NCI-H2196 treated with DMSO at 0.1 percent for 48 hours (cell line): ENCODE measurements at regions not wholly inside any gene's neighbourhood (a gene's known extent, or its start where the extent isn't known, plus 50 kb on each side); places are given as distances from the start of the nearest gene placed in this dataset.
A peak's percentile ranks its signal among the peaks of the same experiment; 100 is the strongest.
"Not testable (repeated sequence)": the region's sequence is repeated elsewhere in the genome, so short reads cannot be mapped to it uniquely, and the experiment has no call there.

Experiments
- DNase-seq: peaks from one replicate; lab custom pipeline; 2025; ENCODE audit not compliant: unreplicated experiment; lab: John Stamatoyannopoulos, UW

DNA sequence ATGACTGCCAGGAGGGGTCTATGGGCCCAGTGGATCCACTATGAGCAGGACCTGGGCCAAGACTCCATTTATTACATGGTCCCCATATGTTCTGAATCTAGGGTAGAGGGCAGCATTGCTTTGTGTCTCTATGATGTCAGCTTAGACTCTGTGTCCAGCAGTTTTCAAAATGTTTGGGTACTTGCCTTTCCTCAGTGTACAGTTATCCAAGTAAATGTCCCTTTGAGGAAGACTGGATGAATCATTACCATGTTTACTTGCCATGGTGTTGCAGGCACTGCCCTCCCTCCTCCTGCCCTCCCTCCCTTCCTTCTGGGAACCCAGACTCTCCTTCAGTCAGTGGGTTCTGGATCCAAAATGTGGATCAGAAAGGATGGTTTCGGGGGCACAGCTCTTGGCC lies 108.6 kb downstream of the NRN1 start:
- DNase-seq: no peak

DNA sequence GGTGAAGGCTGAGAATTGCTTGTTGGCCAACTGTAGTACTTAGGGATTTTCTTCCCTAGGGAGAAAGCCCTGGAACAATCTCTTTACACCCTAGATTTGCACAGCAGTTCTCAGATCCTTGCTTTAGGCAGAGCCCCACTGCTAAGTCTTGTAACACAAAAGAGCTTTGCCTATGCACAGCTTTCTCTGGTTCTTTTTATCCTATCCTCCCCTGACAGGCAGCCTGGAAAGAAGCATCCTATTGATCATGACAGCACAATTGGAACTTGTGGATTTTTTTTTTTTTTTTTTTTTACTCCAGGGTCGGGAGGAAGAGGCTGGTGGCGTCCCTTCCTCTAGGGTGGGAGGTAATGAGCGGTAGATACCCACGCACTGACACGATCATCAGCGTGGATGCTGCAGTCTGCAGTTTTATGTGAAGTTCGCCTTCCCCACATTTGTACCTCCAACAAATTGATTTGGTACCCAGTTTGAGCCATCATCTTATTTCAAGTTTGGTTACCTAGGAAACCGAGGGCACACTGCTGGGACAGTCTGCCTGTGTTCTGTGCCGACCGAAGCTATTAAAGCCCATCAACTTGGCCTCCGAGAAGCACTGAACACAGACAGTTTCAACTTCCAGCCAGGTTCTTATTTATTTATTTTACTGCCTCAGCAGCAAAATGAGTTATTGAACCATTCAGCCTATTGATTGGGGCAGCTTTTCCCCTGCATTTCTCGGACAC lies 110.1 kb downstream of the NRN1 start:
- DNase-seq: no peak

DNA sequence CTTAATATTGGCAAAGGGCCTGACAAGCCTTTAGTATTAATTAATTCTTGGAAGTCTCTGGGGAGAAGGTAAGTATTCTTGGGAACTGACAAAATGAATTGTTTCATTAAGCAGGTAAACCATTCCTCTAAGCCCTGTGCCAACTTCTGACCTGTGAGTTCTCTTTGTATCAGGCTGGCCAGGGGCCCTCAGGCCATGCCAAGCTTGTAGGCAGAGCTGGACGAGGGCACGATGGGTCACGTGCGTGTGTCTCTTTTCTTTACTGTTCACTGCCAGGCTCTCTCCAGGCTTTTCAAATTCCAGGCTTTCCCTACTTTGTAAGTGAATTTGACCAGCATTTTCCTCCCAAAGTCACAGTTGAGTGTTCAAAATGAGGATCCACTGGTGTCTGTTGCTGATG lies 112.4 kb downstream of the NRN1 start:
- no peak for DNase-seq

DNA sequence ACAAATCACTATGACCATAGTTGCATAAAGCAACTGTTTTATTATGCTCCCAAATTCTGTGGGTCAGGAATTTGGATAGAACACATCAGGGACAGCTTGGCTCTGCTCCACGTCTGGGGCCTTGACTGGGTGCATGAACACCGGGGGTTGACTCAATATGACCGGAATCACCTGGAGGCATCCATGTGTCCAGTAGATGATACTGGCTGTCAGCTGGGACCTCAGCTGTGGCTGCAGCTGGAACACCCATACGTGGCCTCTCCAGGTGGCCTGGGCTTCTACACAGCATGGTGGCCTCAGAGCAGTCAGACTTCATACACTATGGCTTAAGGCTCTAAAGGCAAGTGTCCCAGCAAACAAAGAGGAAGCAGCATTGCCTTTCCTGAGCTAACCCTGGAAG lies 113.4 kb downstream of the NRN1 start:
- no peak for DNase-seq

DNA sequence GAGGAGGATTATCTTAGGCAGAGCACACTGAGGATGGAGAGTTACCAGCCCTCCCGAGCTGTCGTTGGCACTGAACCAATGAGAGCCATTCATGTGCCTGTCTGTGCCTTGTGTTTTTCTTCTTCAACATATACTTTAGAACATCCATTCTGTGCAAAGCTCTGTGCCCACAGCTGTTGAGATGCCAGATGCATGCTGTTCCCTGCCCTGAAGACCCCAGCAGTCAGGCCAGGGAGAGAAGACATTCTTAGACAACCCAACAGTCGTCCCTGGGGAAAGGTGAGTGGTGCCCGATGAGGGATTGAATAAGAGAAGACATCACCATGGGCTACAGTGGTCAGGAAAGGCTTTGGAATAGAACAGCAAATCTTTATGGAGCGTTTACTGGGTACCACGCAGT lies 114.1 kb downstream of the NRN1 start:
- DNase-seq: no peak

DNA sequence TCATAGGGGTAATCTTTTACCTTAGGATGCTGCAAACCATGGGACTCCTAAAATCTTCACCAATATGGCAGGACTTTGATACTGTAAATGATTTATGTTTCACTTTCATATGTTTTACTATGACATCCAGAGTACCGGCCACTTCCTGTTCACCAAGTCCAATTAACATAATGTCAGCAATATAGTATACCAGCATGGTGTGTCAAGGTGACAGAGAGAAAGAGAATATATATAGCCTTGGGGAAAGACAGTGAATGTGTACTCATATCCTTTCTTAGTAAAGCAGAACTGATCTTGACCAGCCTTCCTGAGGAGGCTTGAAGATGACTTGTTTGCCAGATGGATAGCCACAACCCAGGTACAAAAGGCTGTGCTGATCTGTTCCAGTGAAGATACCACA lies 127.9 kb downstream of the NRN1 start:
- DNase-seq: no peak

DNA sequence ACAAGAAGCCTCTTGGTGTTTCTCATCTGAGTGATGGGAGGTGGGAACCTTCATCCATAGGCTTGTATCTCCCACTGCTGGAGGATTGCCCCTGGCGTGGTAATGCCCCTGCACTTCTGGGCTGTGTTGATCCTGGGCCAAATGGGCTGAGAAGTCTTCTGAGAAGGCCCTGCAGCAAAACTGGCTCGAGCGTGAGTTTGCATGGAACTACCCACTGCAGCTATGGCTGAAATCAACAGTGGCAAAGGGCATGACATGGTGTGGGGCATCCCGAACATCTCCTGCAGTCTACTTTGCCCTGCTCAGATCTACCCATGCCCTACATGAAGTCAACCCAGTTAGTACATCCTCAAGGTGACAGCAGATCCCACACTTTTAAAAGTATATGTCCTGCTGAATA lies 130.6 kb downstream of the NRN1 start:
- DNase-seq: no peak

DNA sequence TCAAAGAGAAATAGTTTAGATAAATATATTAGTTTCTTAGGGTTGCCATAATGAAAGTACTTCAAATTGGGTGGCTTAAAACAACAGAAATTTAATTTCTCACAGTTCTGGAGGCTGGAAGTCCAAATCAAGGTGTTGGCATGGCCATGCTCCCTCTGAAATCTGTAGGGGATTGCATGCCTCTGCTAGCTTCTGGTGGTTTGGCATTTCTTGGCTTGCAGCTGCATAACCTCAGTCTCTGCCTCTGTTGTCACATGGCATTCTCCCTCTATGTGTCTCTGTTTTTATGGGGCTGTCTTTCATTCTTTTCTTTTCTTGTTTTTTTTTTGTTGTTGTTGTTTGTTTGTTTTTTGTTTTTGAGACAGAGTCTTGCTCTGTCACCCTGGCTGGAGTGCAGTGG lies 132.7 kb downstream of the NRN1 start:
- not testable (repeated sequence) for DNase-seq

DNA sequence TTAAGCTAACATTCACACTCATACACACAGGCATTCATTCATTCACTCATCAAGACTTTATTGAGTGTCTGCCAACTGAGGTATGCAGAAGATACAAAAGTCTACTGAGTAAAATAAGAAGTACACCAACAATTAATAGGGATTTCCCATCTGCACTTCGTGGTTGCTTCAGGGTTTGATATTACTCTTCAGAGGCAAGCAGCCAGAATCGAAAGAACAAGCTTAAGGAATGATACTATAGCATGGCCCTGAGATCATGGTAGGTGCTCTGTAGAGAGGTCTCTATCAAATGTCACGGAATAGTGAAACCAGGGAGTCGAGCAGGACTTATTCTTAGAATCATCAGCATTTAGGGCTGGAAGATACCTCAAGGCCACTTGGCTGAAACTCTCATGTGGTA lies 135.4 kb downstream of the NRN1 start:
- no peak for DNase-seq

DNA sequence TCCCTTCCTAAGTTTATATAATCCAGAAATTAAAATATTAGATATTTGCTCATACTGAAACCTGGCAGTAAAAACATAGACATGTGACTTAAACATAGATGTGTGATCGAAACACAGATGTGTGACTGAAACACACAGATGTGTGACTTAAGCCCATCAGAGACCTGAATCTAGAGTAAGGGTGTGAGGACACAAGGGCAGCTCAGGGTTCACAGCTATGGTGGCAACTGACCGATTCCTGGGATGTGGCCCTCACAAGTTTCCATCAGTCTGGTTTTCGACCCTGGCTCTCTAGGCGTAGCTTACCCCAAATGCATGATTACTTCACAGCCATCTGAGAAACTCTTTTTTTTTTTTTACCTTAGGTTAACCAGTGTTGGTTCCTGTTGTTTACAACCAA lies 137.0 kb downstream of the NRN1 start:
- DNase-seq: no peak

DNA sequence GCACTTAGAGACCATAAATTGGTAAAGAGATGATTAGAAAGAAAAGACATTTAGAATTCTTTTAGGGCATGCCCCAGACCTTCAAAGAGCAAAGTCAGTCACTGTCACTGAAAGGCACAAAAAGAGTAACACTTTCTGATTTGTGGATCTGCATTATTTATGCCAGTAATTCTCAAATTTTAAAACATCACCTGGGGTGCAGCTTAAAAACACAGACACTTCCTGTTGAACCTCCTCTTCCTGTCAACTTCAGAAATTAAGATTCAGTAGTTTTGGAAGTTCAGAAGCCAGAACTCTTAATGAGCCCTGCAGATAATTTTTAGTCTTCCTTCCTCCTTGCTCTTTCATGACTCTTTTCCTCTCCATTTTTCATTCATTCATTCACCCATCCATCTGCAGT lies 137.5 kb downstream of the NRN1 start:
- no peak for DNase-seq

DNA sequence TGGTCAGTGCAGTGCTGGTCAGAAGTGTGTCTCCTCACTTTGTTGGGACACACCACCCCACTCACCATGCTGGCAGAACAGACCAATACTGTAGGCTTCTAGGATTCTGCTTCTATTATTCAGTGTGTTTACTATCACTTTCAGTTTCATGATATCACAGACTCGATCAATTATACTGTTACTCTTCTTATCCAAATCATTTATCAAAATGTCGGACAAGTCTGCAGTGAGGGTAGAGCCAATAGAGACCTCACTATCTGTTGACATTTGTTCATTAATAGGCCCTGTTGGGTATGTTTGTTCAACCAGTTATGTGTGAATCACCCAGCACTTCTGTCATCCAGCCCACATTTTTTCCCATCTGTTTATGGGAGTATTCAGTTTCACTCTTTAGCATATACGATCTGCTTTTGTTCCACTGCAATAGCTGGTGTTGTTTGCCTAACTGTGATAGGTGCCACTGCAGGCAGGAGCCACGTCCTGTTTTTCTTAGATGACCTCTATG lies 140.1 kb downstream of the NRN1 start:
- peak; percentile 73 for DNase-seq

DNA sequence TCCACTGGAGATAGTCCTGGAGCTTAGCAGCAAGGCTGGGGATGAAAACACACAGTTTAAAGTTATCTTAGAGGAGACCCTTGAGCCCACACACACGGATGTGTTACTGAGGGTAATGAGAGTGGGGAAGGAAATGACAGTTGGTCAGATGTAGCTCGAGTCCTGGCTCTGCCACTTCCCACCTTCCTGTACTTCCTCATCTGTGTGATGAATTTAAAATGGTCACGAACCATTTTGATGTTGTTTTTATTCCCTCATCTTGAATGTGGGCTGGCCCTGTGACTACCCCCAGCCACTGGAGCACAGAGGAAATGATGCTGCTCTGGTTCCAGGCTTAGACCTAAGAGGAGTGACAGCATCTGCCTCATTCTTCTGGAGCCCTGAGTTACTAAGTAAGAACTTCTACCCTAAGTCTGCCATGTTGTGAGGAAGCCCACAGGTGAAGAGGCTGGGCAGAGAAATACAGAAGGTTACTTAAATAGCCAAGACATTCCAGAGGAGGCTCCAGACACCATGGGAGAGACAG lies 141.2 kb downstream of the NRN1 start:
- no peak for DNase-seq

DNA sequence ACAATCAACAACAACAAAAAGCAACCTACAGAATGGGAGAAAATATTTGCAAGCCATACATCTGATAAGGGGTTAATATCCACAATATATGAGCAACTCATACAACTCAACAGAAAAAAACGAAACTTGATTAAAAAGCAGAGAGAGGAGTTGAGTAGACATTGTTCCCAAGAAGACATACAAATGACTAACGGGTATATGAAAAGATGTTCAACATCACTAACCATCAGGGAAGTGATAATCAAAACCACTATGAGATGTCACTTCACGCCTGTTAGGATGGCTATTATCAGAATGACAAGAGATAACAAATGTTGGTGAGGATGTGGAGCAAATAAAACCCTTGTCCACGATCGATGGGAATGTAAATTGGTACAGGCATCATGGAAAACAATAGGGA lies 145.9 kb downstream of the NRN1 start:
- no peak for DNase-seq

DNA sequence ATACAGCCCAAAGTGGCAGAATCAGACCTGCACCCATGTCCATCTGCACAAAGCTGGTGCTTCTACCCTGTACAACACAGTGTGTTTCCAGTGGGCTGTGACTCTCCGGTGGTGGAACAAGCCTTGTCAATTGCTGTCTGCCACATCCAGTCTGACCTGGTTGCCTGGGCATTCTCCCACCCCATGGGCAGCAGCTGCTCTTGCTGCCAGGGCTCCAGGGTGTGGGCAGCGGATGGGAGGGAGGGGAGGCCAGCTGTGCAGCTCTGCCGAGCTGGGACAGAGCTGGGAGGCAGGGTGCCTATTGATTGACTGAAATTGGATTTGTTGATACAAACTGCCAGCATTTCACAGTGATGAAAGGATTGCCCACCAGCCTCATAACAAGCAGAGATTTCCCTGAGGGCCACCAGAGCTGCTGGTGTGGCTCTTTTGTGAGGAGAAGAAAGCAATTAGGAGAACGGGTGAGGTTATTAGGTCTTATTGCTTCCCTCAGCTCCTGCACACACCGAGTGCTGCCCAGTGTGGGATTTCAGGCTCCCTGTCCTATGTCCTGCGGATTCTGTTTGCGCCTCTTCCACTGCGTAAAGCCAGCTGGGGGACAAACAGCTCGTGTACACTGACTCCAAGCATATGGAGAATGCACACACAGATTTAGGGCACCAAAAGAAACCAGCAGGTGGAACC lies 150.8 kb downstream of the NRN1 start:
- no peak for DNase-seq

DNA sequence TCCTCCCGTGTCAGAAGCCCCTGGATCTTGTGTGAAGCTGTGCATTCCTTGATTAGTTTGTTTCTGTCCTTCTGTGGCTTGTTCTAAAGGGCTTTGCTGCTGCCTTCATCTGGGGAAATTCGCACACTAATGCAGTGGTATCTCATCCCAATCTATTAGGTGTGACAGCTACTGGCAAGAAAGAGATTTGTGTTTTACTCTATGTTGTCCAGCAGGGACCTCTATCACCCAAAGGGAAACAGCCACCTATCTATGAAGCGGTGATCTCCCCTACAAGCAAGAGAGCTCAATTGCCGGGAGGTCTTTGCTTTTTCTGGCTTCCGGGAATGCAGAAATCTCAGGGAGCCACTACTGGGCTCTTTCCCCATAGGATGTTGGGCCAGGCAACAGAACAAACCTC lies 151.8 kb downstream of the NRN1 start:
- no peak for DNase-seq

DNA sequence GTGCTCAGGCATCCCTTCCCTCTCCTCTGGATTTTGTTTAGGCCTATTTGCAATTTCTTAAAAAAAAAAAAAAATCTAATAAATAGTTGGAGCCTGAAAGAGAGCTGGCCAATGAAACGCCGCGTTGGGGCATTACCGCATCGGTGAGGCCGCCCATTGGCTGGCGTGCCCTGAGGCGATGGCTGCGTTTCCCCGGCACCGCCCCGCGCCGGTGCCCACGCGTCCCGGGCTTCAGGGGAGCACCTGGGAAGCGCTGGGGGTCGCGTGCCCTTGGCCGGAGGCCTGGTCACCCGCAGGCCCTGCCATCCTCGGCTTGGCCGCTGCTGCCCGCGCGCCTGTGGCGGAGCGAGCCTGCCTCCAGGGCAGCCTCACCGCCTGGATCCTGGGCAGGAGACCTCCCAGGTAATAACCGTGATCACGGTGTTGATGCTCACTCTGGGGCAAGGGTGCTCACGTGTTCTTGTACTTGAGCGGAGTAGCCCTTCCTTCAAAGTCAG lies 155.4 kb downstream of the NRN1 start:
- no peak for DNase-seq

DNA sequence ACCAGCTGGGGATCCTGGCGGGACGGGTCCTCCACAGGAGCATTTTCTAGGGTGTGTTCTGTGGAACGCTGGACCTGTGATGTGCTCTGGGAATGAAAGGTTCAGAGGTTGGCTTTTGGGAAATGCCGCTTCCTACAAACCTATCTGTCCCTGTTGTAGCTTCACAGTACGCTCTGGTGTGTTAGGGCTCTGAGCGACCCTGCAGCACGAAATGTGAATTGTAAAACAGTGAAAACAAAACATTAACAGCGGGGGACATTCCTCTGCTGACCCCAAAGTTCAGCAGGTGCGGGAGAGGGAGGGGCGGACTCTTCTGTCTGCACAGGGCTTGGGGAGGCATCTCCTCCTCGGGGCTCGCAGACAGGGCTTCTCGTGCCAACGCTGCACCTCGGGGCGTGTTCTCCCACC lies 155.9 kb downstream of the NRN1 start:
- DNase-seq: no peak

DNA sequence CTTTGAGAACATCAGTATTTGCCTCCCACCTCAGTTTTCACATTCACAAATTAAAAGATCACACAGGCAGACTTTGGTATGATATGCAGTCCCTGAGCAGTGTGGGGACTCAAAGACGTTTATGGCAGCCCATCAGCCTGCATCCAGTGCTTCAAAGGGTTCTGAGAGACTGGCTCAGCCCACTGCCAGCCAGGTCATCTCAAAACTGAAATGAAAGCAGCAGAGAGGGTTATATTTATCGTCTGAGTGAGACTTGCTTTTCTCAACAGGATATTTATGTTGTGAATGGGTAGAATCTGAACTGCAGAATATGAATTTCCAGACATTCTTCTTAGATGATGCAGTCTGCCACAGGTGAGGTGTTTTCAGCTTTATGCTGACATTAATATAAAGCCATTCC lies 159.8 kb downstream of the NRN1 start:
- DNase-seq: no peak

DNA sequence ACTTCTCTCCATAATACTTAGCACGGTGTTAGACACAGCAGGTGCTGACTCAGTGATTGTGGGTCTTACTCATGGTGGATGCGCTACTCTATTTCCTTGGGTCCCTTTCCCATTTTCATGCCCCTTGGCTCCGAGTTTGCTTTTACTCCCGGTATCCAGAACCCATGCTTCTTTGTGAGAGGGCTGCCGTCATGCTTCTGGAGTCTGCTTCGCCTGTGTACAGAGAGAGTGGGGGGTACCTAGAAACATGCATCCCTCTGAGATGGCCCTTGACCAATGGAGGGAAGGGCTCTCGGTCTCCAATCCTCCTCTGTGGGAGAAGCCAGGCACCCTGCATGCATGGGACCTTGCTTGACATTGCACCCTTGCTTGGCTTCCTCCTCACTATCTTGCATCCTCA lies 160.4 kb downstream of the NRN1 start:
- DNase-seq: no peak

DNA sequence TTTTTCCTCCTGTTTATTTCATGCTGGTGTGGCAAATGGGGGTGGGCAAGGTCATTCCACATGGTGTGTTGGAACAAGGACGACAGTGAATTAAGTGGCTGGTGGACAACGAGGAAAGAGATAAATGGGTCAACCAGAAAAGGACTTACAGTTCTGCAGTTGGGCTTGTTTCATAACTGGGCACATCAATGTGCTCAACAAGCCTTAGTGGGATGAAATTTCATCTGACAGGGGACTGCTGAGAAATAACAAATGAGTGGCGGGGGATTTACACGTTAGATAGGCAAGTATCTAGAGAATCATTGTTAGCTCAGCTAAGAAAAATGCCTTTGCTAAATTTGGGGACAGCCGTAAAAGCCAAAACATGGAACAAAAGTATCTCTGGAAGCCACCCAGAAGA lies 163.6 kb downstream of the NRN1 start:
- DNase-seq: no peak

DNA sequence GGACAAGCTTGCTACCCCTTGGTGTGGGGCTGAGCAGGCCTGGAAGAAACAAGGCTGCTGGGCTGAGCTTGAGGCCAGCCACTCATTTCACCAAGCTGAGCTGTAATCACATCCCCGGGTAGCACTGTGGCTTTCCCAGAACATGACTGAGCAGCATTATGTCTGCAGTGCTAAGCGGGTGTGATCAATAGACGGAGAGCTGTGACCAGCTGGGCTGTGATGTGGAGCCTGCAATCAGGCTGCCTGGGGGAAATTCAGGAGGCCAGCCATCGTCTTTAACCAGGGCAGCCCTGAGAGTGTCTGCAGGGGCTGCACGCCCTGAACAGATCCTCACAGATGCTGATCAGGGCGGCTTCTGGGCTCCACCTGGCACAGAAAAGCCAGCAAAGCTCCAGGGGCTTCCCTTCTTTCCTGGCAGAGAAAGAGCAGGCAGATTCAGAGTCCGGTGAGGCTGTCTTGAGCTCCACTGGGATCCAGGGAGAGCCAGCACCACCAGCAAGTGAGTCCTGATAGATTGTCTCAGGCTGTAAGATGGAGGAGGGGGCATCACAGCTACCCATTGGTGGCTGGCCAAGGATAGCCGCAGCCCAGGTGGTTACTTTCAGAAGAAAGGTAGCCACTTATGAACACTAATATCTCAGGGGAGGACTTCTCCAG lies 165.9 kb downstream of the NRN1 start:
- DNase-seq: no peak
